Brain pericyte (primary cell): ENCODE measurements at regions not wholly inside any gene's neighbourhood (a gene's known extent, or its start where the extent isn't known, plus 50 kb on each side); places are given as distances from the start of the nearest gene placed in this dataset.

Source experiments
- DNase-seq: peaks from one replicate; pipeline ENCODE4 v3.0.0-alpha.2; 2012; ENCODE audit warnings: low read depth, low spot score

- no peak for DNase-seq
These were observed 152.8 kb upstream of the CST7 start for GRCh38 chr20:24796236-24796635.

GRCh38 chr20:24797113-24797512 is 152.0 kb upstream of the CST7 start:
- DNase-seq = no peak

DNA sequence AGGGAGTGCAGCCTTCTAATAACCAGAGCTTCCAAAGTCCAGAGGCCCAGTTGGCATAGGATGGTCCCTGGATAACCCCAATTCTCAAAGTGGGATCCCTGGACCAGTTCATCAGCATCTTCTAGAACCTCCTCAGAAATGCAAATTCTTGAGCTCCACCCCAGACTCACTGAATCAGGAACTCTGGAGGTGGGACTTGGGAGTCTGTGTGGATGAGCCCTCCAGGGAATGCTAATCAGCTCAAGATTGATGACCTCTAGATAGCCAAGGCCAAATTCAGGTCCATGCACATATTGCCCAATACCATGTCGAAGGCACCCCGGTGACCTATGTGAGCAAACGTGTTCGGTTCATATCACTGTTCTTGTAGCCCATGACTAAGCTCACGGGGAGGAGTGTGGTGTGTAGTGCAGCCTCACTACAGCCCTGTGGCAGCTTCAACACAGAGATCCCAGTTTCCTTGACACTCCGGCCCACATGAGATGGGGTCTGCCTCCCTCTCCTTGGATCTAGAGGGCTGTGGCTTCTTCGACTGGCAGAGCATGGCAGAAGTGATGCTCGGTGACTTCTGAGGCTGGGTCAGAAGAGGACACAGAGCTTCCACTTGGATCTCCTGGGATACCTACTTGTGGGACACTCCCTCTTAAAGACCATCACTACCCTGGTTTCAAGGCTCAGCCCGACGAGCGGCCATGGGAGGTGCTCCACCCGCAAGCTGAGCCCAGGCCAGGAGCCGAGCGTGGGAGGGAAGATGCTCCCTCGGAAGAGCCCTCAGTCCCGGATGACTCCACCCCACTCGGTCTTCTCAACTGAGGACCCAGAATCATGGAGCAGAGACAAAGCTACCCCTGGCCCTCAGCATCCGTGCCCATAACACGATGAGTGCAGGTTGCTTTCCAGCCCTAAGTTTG is 151.1 kb upstream of the CST7 start:
- no peak for DNase-seq

DNA sequence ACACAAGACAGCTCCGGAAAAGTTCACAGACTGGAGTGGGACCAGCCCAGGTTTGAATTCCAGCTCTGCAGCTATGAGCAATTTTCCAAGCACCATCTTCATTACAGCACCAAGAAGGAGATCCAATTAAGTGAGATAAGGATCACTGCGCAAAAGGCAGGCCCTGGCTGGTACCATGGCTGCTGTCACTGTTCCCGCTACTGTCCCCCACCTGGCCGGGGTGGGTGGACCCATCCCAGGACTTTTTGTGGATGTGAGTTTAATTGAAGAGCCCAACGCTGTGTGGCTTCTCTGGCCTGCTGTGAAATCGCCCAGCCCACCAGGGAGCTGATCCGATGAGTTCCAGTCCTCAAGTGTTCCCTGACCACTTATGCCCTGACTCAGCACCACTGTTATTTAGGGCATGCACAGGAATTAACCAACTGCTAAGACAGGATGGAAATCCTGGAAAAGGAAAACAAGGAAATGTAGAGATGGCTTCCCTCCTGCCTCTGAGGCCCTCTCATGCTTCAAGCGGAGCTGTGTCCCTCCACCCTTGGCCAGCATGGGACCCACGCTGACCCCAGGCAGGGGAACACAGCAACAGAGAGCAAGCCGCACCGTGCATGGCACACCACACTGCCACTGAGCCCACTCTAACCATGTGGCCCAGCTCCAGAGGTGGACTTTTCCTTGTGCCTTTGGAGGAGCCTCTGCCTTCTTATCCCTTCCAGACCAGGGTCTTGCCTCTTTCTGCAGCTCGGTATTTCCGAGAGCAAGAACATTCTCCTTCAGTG is 150.0 kb upstream of the CST7 start:
- no peak for DNase-seq

GRCh38 chr20:24799971-24800580 is 149.0 kb upstream of the CST7 start:
- DNase-seq = no peak

DNA sequence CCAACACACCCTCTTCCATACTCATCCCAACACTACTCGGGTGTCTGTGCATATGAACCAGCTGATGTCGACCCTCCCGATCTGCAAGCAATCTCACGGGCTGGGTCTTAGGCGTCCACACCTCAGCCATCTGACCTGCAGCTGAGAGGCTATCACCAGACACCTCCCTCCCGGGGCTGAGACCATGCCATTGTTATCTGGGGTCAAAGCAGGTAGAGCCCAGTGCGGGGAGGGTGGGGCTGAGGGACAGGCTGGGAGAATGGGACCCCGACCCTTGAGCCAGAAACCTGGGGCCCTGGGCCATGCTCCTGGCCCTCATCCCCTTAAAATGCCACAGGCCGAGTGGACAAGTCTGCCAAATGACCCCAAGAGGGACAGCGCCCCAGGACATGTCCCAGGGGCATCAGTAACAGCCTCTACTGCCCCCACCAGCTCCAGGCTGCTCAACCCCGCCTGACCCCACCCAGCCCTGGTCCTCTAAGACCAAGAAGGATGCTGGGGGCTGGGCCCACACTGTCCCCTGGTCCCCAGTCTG is 146.7 kb upstream of the CST7 start:
- DNase-seq = no peak

GRCh38 chr20:24804481-24805206 is 144.4 kb upstream of the CST7 start:
- DNase-seq = no peak

GRCh38 chr20:24805456-24806238 is 143.4 kb upstream of the CST7 start:
- DNase-seq = no peak

- no peak for DNase-seq
These were observed 142.1 kb upstream of the CST7 start for GRCh38 chr20:24806705-24807676.

DNA sequence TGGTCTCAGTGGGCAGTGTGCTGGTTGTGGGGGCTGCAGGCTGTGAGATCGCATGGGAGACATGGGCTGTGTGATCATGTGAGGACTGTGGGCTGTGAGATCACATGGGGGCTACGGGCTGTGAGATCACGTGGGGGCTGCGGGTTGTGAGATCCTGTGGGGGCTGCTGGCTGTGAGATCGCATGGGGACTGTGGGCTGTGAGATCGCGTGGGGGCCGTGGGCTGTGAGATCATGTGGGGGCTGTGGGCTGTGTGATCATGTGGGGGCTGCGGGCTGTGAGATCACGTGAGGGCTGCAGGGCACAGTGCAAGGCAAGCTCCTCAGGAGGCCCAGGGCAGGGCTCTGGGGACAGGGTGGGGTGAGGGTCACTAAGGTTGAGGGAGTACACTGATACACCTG is 140.5 kb upstream of the CST7 start:
- no peak for DNase-seq

GRCh38 chr20:24809606-24810005 is 139.5 kb upstream of the CST7 start:
- DNase-seq = no peak

DNA sequence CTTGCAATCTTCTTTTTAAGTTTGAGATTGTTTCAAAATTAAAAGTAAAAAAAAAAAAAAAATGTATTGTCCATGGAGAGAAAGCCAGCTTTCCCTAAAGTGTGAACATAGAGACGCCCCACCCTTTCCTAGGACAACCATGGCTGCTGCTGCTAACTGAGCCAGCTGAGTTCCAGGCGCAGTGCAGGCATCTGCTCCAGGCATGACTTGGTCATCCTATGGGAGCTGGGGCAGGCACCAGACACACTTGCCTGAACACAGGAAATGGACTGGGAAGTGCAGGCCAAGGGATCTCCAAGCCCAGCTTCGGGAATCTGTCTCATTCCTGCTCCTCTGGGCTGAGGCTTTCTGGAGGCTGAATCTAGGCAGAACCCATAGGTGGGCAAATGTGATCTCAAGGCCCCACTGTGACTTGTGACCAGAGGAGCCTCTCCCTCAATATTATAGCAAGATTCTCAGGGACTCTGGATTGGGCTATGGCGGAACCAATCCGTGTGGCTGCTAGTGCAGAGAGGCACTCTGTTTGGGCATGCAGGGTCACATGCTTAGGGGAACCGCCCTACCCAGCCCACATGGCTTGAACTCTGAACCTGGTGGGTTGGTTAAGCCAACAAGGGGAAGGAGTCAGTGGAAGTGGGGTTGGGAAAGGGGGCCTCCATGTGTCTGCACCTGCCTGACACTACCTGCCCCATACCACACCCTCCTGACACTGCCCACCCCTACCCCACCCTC is 138.2 kb upstream of the CST7 start:
- DNase-seq = no peak

- no peak for DNase-seq
These were observed 136.7 kb upstream of the CST7 start for GRCh38 chr20:24812373-24812772.

GRCh38 chr20:24813080-24813479 is 136.0 kb upstream of the CST7 start:
- DNase-seq = no peak

GRCh38 chr20:24813496-24813895 is 135.6 kb upstream of the CST7 start:
- DNase-seq = no peak

DNA sequence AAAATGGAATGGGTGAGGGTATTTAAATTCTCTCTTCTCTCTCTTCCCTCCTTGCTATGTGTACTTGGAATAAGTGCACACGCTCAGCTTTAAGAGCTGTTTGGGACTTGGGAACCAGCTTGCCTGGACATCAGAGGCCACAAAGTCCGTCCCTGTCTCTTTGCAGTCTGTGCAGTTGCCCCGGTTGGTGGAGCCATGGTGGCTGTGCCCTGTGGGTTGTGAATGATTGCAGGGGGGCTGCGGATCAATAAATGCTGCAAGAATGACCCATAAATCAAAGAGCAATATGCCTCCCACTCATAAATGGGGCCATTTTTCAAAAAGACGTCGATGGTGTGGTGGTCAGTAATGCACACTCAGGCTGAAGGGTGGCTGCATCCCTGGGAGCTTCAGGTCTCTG is 135.1 kb upstream of the CST7 start:
- DNase-seq = no peak

DNA sequence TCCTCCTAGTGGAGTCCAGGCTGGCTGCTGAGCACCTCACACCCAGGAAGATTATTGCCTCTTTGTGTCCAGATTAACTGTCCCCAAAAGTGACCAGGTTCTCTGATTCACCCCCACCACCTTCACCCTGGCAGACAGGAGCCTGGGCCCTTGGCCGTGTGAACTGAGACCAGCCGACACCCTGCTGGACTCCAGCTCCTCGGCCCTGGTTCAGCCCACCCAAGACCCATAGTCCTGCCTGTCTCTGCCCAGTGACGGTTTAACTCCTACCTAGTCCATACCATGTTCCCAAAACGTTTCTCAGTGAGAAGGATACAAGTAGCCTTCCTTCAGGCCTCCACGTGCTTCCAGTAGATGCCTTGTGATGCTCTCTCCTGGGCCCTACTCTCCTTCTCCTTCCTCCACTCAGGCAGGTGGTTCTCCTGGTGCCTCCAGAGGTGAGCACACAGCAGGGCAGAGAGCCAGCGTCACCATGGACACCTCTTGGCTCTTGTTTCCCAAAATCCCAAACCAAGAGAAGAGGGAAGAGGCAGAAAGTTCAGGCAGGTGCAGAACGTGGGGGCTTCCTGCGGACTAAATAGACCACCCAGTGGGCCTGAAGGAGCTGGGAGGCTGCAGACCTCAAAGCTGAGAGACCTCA is 134.4 kb upstream of the CST7 start:
- no peak for DNase-seq

- DNase-seq = no peak
These were observed 133.8 kb upstream of the CST7 start for GRCh38 chr20:24815196-24815815.
